Brain pericyte (primary cell): ENCODE measurements at regions not wholly inside any gene's neighbourhood (a gene's known extent, or its start where the extent isn't known, plus 50 kb on each side); places are given as distances from the start of the nearest gene placed in this dataset.

Experiments used
- DNase-seq: peaks from one replicate; pipeline ENCODE4 v3.0.0-alpha.2; 2012; ENCODE audit warnings: low read depth, low spot score

DNA sequence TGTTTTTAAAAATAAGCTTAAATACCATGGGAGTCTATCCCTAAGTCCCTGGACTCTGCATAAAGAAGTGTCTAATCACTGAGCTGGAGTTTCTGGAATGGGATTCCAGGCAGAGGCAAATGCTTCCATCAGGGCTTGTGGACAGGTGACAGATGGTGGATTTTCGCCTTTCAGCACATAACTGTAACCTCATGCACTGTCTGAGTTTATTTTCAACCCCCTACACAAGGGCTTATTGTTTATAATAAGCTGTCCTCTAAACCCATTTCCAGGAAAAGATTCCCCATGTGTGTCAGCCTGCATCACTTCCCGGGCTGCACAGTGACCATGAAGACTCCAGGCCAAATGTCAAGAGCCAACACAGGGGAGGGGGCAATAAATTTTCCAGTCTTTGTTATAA, 264.0 kb downstream of the PIK3R1 start:
- no peak for DNase-seq

DNA sequence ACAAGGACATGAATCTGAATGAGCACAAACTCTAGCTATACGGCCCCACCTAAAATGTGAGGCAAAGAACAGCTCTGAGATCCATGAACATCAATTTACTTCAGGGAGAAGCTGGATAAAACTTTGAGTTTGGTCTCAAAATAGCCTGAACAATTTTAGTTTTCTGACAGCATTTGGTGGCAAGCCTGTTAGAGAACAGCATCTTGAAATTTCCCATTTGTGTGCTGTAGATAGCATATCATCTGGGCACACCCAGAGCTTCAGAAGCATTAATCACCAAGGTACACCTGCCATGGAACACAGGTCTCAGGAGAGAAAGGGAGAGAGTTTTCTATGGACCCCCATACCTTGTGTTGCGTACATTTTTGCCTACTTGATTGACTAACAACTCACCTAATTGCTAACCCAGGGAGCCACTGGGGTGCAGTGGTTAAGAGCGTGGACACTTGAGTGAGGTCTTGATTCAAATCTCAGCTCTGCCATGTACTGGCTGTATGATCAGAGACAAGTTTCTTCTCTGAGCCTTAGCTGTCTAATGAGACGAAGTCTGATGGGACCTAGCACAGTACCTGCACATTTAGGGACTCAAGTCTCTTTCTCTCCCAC, 264.9 kb downstream of the PIK3R1 start:
- no peak for DNase-seq

DNA sequence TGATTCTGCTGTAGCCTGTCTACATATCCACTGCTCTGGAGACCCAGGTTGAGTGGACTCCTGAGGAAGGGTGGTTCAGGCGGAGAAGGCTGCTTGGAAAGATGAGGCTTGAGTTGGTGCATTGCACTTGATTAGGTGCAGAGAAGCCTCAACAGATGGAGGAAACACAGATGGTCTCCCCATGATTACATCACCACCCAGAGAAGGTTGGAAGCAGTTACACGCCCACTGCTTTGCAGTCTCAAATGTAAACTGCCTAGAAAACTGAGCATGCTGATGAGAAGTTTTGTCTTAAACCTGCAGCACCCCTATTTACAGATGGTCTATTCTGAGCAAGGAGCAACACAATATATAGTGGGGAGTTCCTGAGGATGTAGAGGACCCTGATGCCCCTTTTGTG, 266.6 kb downstream of the PIK3R1 start:
- no peak for DNase-seq

DNA sequence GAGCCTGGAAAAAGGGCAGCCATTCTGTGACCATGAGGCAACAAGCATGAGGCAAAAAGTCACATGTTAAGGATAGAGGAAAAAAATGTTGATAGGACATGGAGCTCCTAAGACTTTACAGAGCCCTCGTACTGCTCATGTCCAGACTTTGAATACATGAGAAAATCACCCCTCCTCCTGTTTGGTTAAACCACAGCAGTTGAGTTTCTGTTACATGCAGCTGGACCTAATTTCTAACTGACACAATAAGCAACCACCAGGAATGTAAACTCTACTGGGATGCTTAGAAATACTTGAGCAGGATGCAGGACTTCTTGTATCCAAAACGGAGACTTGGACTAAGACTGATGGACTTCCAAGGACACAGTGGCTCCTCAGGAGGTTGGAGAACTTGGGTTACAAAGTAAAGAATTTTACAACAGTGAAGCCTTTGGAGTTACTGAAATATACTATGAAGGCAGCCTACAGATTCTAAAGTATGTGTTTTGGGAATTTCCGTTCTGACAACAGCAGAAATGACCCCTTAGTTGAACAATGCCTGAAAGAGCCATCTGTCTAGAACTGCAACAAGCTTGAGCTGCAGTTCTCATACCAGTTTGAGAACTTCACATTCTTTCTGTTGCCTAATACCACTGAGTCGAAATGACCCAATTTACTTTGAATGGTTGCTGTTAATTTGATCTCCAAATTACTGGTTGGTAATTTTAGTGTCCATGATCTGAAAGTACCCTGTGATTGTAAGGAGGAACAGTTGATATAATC, 268.9 kb downstream of the PIK3R1 start:
- no peak for DNase-seq

DNA sequence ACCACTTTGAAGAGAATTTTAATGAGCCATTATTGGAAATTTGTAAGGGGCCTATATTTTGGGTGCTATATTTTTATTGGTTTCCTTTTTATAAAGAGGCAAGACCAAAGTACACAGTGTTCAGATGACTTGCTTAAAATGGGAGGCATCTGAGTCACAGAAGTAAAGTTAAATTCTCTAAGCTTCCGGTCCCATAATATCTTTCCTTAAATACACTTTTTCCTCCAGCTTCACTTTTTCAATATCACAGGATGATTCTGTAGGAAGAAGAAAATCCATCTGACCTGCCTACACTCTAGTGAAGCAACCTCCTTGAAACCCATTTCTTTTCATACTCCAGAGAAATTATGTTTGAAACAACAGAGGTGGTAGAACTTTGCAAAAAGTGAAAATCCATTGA, 274.0 kb downstream of the PIK3R1 start:
- no peak for DNase-seq

DNA sequence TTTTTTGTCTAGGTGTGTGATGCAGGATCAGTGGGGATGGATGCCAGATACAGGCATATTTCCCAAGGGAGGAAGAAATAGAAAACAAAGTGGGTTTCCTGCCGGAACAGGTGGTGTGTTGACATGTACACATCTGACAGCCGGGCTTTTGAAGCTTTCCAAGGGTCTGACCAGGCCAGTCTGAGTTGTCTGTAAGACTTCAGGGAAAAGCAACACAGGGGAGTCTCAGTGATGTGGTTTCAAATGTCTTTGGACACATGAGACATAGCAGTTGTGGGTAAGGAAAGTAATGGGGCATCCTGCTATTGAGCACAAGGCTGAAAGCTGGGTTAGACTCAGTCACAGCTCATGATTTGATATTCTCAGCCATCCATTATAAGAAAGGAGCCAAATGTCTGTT, 274.9 kb downstream of the PIK3R1 start:
- DNase-seq, result no peak

DNA sequence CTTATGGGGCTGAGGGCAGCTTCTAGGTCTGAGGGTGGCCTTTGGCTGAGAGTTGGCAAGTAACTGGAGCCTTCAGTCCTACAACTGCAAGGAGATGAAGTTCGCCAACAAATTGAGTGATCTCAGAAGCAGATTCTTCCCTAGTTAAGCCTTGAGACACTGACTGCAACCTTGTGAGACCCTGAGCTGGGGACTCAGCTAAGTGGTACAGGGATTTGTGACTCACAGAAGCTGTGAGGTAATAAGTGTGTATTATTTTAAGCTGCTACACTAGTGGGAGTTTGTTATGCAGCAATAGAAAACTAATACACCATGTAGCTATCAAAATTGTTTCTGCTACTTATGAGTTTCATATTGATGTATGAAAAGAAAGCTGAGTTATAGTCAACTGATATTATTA, 279.2 kb downstream of the PIK3R1 start:
- no peak for DNase-seq

DNA sequence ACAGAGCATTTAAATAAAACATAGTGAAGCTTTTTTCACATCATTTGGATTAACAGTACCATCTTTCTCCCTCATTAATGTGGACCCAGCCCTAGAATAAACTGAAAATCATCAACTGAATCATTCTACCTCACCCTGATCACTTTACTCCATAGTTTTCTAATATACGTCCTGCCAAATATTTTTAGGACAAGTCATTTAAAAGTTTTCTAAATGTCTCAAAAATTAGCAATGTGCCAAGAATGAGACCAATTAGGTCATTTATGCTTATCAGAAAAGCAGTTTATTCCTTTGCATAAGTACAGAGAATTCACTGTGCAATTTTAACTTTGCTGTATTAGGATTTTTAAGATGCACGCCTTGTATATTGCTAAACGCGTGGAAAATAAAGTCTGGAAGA, 284.4 kb downstream of the PIK3R1 start:
- DNase-seq, result no peak

DNA sequence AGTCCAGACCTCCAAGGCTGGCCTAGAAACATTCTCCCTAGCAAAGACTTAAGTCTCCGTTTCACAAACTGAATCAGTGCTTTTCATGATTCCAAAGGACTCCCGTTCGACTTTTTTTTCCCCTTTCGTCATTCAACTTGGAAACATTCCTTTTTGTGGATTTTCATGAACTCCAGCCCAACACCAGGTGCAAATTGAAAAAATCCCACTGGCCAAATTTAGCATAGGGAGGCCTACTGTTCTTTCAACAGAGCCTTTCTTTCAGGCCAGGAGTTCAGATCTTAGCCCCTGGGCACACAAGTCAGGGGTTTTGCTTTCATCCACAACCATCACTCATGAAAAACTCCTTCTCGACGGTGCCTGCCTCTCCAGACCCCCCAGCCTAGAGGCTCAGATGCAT, 285.3 kb downstream of the PIK3R1 start:
- no peak for DNase-seq

DNA sequence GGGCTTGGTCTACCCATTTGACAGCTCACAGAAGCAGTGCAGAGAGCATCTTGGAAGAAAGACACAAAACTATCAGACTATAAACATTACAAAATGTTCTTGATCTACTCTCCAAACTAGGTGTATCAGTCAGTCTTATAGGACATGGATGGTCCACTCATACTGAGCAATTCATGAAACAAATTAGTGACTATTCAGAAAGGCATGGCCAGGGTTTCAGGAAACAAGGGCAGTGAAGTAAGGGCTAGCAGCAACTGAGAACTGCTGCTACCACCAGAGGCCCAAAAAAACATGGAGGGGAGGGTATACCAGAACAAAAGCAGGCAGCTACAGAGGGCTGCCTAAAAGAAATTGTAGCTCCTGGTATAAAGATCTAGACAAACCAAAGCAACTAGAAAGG, 287.0 kb downstream of the PIK3R1 start:
- DNase-seq, result no peak

DNA sequence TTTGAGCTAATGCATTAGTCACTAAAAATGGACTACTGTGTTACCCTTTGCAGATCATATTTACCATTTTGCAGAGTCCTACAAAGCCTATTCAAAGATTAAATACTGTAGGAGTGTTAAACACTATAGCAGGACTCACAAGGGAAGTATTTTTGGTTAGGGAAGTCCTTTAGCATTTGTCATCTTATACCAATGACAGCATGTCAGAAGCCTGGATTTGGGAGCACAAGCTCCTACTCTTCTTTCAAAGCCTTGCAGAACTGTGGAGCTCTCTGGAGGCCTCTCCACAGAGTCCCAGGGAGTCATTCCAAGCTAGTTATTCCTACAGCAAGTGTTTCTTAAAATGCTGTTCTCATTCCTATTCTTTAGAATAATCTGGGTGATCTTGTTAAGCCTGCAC, 288.8 kb downstream of the PIK3R1 start:
- no peak for DNase-seq

DNA sequence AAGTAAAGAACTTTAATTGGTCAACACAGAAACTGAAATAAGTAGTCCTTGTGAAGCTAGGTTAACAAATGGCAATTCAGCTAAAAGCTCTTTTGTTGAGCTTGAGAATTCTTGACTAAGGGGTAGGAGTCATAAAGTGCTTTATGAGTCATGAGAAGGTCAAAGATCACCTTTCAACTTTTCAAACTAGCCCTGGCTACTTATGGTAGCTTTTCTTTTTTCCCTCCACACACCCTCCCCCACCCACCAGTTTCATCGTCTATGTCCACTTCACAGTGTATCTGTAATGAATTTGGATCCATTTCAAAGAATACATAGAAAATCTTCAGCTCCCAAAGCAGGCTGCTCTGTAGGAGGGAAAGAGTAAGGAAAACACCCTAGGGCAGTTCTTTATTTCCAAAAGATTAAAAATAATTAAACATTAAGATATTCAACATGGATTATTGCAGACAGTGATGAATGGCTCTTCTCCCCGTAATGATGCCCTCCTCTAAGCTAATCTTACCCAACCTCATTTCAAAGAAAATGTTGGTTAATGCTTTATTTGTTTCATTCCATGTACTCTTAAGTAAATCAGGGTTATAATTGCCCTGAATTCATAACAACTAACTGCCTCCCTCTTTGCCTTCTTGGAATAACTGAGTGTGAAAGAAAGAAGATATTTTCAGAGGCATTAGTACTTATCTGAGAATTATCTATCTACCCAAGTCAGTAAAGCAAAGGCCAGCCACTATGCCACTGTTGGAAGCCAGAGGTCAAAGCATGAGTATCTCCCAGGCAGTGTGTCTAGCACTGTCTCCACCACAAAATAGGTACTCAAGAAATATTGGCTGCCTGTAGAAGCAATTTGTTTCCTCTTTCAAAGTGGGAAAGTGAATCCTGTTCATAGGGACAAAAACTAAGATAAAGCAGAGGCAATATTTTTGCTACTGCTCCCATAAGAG, 290.6 kb downstream of the PIK3R1 start:
- DNase-seq, result peak; percentile 60

DNA sequence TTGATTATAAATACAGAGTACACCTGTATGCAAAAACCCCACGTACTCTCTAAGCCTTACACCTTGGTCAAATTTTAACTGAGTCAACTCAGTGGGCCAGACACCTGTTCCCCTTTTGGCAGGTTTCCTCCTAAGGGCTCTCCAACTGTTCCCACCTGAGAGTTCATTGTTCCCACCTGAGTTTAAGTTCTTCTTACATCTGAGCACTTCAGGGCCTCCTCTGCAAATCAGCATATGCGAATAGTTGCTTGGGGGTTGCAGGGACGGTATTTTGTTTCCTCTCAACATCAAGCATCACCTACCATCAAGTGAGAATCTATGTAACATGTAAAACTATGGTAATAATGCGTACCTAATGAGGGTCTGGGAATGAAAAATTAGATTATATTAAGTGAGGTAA, 300.0 kb downstream of the PIK3R1 start:
- DNase-seq, result no peak

DNA sequence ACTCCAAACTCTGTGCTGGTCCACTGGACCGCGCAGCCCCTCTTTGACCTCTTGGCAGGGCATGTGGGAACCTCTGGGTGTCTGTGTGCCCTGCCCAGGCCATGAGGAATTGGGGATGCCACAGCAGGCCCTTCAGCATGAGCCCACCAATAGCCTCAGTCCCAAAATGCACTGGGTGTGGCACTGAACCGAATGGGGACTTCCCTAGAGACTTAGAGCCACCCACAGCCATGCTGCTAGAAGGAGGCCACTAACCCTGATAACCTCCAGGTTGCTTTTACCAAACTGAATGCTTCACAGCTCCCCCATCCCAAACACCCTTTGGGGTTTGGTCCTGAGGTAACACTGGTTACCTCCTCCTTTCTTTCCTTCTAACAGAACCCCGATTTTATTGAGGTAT, 302.7 kb downstream of the PIK3R1 start:
- DNase-seq, result no peak

DNA sequence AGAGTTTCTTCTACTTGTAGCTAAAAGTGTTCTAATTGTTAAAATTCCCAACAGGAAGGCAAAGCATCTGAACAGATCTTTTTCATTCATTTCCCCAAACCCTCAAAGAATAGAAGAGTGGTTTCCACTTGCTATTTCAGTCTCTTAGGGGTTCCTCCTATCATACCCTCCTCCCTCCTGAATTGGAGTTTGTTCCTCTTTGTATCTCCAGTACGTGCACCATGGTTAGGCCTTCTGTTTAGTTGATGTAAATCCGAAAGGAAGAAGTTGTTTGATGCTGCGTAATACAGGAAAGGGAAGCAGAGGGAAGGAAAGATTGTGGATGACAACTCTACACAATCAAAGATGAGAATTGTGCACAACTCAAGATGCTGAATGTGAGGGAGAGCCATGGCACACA, 303.6 kb downstream of the PIK3R1 start:
- DNase-seq, result no peak

DNA sequence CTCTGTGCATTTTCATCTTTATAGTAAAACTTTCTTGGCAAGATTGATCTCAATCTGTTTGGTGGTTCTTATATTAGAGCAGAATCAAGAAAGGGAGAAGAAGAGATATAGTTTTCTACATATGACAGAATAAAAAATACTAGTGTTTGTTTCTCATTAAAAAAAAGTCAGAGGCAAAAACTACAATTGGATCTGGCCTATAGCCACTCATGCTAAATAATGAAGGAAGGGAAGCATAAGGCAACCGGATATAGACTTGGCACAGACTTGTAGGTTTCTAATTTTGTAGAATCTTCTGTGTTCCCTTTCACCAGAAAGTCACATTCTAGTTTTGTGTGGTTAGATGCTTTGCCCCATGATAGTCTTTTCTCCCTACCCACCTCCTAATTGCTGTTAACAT, 306.2 kb downstream of the PIK3R1 start:
- DNase-seq, result no peak

DNA sequence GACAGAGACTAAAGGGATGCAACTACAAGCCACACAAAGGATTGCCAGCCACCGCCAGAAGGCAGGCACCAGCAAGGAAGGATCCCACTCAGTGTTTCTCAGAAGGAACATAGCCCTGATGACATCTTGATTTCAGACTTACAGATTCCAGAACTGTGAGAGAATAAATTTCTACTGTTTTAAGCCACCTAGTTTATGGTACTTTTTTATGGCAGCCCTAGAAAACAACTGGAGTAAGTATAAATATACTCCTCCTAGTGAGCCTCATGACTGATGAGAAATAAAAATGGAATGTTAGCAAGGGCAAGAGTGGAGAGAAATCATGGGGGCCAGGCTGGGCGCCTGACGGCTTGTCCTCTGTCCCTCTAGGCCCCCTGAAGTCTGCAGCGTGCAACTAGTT, 307.3 kb downstream of the PIK3R1 start:
- DNase-seq, result no peak

DNA sequence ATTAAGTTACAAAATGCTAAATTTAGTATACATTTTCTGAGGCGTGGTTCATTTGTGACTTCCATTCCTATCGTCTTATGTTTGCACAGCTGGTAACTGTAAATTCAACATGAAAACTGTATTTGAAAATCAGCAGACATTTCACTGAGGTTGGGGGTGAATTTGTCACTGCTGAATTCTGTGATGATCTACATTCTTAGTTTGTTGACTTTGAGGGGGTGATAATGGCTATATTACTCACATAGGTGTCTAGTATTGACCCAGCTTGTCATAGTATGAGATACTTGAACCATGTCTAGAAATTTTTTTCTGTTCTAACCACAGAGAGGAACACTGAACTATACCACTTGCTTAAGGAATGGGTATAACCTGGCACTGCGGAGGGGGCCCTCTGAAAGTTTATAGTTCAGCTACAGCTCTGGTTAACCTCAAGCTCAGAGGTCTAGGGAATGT, 313.3 kb downstream of the PIK3R1 start:
- DNase-seq, result no peak

DNA sequence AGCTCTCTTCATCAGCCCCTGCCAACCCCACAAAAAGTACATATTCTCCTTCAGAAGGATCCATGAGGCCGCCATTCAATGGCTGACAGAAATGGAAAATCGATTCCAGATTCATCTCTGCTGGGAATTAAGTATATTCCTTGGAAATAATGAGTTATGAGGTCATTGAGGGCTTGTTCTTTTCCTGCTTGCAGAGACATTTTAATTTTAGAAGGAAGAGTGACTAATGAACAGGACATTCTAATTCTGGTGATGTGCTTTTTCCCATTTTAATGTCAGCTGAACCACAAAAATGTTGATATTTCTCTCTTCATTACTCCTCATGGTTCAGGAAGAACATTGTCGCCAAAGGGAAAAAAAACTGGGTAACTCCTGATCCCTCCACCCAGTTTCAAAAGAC, 314.0 kb downstream of the PIK3R1 start:
- no peak for DNase-seq

DNA sequence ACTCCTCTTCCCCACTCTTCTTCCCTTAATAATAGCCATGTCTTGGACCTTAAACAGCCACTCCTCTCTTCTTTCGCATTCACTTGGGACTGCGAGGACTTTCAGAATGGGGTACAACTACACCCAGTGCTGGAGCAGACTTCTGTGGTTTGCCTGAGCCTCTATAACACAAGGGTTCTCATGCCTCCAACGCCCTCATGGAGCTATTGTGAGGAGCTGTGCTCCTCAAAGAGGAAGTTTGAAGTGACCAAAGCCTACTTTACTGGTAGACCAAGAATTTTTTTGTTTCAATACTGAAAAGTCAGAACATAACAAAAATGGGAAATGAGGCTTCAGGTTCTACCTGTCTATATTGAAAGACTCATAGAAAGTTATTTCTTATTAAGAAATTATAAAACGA, 316.4 kb downstream of the PIK3R1 start:
- no peak for DNase-seq

DNA sequence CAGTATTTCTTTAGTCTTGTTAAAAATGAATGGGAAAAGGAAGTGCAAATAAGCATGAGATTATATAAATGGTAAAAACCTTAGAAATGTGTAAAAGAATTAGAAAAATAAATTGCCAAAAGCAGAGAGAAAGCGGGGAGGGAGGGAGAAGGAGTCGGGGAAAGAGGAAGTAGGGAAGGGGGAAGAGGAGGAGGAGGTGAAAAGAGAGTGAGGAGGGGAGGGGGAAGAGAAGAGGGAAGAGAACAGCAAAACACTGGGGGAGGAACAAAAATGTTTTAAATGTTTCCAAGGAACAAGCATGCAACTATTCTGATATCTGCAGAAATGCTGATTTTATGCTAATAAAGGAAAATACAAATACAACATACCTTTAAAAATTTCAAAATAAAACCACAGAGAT, 317.5 kb downstream of the PIK3R1 start:
- no peak for DNase-seq

DNA sequence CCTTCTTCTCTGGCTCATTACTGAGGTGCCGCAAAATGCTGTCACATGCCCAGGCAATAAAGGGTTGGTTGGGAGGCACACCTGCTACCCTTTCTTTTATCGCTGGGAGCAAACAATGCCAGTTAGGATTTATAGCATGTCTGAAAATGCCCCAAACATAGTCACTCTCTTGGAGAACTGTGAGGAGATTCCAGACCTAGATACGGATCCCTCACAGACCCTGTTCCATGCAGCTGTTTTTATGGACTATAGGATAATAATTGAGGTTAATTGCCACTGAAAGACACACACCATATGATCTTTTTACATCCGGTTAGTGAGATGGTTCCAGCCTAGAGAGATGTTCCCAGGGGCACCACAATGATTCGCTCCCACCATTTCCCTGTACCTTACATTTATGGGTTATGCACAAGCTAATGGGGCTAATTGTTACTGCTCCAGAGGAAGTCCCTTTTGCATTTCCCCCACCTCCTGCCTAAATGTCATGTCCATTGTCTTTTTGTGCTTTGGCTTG, 318.1 kb downstream of the PIK3R1 start:
- DNase-seq, result no peak
